Hematopoietic multipotent progenitor cell treated with erythropoietin and hydrocortisone succinate and interleukin-3 and kit ligand, for 8 days (in vitro differentiated cells): ENCODE measurements at regions not wholly inside any gene's neighbourhood (a gene's known extent, or its start where the extent isn't known, plus 50 kb on each side); places are given as distances from the start of the nearest gene placed in this dataset.
"Not testable (repeated sequence)": the region's sequence is repeated elsewhere in the genome, so short reads cannot be mapped to it uniquely, and the experiment has no call there.

Source experiments
- DNase-seq: peaks from one replicate; pipeline ENCODE4 v3.0.0-alpha.2; 2015

DNA sequence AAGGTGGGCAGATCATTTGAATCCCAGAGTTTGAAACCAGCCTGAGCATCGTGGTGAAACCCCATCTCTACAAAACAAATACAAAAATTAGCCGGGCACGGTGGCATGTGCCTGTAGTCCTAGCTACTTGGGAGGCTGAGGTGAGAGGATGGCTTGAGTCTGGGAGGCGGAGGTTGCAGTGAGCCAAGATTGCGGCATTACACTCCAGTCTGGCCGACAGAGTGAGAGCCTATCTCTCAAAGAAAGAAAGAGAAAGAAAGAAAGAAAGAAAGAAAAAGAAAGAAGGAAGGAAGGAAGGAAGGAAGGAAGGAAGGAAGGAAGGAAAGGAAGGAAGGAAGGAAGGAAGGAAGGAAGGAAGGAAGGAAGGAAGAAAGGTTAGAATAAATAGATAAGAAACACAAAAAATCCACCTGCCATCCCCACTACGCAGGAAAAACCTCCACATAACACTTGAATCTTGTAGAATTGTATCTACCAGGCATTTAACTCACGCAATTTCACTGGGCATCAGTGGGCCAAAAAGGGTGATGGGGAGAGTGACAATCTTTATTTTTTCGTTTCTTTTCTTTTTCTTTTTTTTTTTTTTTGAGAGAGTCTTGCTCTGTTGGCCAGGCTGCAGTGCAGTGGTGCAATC is 58.3 kb upstream of the PTPN1 start:
- DNase-seq, result not testable (repeated sequence)

DNA sequence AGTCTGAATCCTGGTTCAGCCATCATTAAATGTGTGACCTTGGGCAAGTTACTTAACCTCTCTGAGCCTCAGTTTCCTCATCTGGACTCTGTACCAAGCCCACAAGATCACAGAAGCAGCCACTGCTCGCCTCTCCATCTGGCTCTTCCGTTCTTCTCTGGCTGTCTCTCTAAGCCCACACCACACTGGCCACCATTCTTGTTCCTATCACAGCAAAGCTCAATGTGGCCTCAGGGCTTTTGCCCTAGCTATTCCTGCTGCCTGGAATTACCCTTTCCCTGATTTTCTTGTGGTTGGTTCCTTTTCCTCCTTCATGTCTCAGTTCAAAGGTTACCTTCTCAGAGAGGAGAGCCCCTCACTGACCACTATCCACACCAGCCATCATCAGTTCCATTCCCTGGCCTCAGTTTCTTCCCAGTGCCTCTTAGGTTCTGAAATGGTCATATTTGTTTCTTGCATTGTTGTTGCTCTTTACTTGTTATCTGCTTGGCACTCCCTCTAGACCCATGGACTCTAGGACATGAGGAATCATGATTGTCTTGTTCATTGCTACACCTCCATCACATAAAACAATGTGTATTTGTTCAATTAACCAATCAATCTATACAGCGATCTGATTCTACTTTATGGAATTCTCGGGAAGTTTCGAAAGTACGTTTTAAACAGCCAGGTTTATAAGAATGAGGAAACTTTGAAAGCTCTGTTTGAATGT is 56.5 kb upstream of the PTPN1 start:
- DNase-seq, result no peak

DNA sequence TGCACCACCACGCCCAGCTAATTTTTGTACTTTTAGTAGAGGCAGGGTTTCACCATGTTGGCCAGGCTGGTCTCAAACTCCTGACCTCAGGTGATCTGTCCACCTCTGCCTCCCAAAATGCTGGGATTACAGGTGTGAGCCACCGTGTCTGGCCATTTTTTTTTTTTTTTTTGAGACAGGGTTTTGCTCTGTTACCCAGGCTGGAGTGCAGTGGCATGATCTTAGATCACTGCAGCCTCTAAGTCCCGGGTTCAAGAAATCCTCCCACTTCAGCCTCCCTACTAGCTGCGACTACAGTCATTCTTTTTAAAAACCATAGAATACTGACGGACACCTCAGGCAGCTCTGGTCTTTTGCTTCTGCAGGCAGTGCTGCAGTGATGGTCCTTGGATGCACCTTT is 54.9 kb upstream of the PTPN1 start:
- not testable (repeated sequence) for DNase-seq

DNA sequence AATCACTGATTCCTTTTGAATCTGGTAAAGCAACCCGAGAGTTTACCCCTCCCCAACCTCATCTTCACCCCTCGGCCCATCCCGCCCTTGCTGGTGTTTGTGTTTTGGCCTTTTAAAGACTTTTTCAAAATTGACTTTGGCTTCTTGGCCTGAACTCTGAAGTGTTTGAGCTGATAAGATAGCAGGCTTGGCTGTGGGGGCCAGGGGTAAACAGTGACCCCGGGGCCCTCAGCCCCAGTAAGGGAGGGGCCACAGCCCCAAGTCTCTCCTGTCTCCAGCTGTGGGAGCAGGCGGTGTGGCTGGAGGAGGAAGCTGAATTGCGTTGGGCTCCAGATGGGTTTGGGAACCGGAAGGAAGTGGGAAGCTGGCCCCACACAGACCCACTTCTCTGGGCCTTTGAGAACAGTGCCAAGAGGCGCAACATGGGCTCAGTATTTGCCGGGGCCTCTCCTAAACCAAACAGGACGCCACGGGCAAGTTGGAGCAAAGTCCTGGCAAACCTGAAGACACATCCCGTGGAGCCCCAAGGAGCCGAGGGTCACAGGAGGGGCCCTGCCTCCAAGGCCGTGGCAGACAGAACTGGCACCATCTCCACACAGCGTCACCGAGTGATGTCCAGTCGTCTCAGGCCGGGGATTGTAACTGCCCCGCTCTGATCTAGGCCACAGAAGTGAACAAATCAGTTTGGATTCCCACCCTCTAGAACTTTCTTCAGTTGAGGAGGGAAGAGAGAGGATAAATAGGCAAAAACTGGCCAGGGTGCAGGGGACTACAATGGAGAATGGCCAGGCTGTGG is 54.3 kb upstream of the PTPN1 start:
- no peak for DNase-seq

DNA sequence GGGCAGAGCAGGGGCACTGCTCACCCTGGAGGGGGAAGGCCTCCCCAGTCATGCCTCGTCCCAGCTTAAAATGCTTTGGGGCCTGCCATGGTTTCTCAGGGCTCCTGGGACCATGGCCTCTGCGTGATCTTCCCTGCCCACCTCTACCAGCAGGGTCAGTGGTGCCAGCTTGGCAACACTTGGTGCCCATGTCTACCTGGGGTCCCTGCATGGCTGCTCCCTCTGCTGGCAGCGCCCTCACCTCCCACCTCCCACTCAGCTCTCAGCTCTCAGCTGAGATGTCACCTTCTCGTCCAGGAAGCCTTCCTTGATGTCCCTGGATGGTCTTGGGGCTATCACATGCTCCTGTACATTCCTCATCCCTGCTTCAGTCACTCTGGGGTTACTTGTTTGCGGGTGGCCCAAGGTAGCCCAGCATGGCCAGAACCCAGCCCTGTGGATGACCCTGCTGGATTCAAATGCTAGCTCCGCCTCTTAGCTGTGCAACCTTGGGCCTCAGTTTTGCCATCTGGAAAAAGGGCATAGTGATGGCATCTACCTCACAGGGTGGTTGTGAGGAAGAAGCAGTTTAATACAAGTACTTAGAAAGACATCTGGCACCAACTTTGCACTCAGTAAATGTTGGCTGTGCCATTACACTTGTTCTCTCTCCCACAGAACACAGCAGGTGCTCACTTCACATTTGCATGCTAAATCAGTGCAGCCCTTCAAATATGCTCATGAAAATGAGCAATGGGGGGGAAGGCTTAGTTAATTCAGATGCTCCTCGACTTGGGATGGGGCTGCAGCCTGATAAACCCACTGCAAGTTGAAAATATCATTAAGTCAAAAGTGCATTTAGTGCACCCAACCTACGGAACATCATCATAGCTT is 53.5 kb upstream of the PTPN1 start:
- no peak for DNase-seq

DNA sequence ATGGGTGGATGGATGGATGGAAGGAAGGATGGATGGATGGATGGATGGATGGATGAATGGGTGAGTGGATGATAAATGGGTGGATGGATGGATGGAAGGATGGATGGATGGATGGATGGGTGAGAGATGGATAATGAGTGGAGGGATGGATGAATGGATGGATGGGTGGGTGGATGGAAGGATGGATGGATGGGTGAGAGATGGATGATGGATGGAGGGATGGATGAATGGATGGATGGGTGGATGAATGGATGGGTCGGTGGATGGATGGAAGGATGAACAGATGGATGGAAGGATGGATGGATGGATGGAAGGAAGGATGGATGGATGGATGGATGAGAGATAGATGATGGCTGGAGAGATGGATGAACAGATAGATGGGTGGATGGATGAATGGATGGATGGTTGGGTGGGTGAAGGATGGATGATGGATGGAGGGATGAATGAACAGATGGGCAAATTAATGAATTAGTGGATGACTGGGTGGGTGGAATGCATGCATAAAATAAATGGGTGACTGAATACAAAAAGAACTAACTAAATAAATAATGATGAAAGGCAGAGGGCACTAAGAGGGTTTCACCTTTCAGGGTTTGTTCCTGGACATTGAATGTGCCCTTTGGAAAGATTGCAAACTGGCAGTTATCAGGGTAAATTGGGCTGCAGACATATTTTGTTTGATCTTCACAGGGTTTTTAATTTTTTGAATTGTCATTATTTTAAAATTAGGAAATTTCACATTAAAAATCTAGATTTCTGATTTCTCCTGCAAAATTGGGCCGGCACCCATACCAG is 50.9 kb upstream of the PTPN1 start:
- DNase-seq, result no peak

DNA sequence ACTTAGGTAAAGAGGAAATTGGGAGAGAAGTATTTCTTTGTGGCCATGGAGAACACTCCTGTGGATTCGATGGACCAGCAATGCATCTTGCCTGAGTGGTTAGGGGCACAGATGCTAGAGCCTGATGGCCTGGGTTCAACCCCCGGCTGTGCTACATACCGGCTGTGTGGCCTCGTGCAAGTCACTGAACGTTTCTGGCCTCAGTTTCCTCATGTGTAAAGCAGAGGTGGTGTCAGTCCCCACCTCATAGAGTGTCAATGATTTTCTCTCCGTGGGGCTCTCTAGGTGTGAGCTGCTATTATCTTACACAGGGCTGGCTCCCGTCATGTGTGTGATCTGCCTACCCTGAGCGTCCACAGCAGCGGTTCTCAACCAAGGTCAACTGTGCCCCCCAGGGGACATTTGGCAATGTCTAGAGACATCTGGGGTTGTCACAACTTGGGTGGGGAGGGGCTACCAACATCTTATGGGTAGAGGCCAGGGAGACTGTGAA is 50.0 kb upstream of the PTPN1 start:
- DNase-seq, result no peak
